ENCODE measurements at regions not wholly inside any gene's neighbourhood (a gene's known extent, or its start where the extent isn't known, plus 50 kb on each side); places are given as distances from the start of the nearest gene placed in this dataset.

DNA sequence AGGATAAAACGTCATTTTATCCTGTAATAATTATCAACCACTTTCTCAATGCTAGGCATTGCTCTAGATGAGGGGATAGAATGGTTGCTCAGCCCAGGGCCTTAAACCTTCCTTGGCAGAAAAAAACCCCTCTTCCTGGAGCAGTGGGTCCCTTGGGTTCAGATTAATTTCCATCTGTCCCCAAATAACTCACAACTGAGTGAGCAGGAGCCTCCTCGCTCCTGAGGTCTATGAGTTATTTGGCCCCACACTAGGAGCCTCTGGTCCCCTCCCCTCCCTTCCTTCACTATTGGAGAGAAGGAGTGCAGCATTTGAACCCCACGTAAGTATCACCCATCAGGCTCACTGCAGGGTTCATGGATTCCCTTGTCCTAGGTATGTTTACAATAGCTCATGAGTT, 157.5 kb upstream of the FHL2 start:
- peaks cover 0 to 10% (median 0%) of the 10 kb centered on the region in 3 donors for H3K27me3 ChIP-seq (ENCODE audit: control insufficient read depth in 3 of 3, insufficient read depth in 3 of 3, low read length in 3 of 3)
- 89 to 93% (median 91%) methylated on average over 3 of the region's 3 CpGs for WGBS, 3 donors
- H3K4me3 ChIP-seq (ENCODE audit: low read depth in 1 of 3, low read length in 3 of 3): no peak overlapping the region
- no peaks in the 10 kb centered on the region for H3K9me3 ChIP-seq (ENCODE audit: control insufficient read depth in 2 of 2, insufficient read depth in 1 of 2, low read depth in 1 of 2, low read length in 1 of 2)
- H3K36me3 ChIP-seq (ENCODE audit: control insufficient read depth in 3 of 3, insufficient read depth in 2 of 3, low read depth in 1 of 3, low read length in 3 of 3): peaks cover 0 to 3% (median 0%) of the 10 kb centered on the region in 3 donors
- no peaks in the 10 kb centered on the region for H3K4me1 ChIP-seq (ENCODE audit: control insufficient read depth in 3 of 3, insufficient read depth in 2 of 3, low read depth in 1 of 3, low read length in 2 of 3)
- H3K27ac ChIP-seq (ENCODE audit: low read depth in 1 of 3, low read length in 2 of 3): no peak overlapping the region
- DNase-seq: no peak
- FAIRE-seq: no peak

DNA sequence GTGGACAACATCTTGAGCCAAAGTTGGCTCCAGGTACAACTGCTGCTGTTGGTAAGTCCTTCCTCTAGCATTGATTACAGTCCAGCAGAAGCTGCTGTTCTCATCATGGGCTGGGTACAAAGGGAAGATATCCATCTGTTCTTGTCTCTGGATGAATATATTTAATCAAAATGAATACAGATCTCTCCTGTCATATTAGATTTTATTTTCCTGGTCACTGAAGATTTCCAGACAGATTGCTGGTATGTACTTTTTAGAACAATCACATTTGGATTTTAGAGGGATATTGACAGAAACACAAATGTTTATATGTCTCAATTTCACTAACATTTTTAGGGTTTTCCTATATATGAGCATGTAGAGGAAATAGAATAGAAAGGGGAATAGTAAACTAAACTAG, 155.4 kb upstream of the FHL2 start:
- H3K4me3 ChIP-seq (ENCODE audit: low read depth in 1 of 3, low read length in 3 of 3): no peak overlapping the region
- peaks cover 0 to 10% (median 0%) of the 10 kb centered on the region in 3 donors for H3K27me3 ChIP-seq (ENCODE audit: control insufficient read depth in 3 of 3, insufficient read depth in 3 of 3, low read length in 3 of 3)
- no peaks in the 10 kb centered on the region for H3K9me3 ChIP-seq (ENCODE audit: control insufficient read depth in 2 of 2, insufficient read depth in 1 of 2, low read depth in 1 of 2, low read length in 1 of 2)
- H3K36me3 ChIP-seq (ENCODE audit: control insufficient read depth in 3 of 3, insufficient read depth in 2 of 3, low read depth in 1 of 3, low read length in 3 of 3): peaks cover 0 to 3% (median 0%) of the 10 kb centered on the region in 3 donors
- DNase-seq: no peak
- no peak for FAIRE-seq
- H3K4me1 ChIP-seq (ENCODE audit: control insufficient read depth in 3 of 3, insufficient read depth in 2 of 3, low read depth in 1 of 3, low read length in 2 of 3): no peaks in the 10 kb centered on the region
- H3K27ac ChIP-seq (ENCODE audit: low read depth in 1 of 3, low read length in 2 of 3): no peak overlapping the region

DNA sequence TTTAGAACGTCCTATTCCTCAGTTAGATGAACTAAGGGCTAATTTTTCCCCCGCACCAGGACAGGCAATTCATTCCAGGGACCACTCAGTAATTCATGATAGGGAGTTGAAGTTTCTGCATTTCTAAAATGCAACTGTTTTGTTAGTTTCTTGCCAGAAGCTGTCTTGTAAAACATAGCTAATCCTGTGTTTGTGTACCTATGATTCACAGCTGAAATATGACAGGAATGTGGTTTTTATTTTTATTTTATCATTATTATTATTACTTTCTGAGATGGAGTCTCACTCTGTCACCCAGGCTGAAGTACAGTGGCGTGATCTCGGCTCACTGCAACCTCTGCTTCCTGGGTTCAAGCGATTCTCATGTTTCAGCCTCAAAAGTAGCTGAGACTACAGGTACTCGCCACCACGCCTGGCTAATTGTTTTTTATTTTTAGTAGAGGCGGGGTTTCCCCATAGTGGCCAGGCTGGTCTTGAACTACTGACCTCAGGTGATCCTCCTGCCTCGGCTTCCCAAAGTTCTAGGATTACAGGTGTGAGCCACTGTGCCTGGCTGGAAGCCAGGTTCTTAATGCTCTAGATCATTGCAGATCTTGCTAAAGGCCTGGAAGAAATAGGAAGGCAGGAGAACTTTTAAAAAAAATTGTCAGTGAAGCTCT, 154.8 kb upstream of the FHL2 start:
- FAIRE-seq: no peak
- H3K4me1 ChIP-seq (ENCODE audit: control insufficient read depth in 3 of 3, insufficient read depth in 2 of 3, low read depth in 1 of 3, low read length in 2 of 3): no peaks in the 10 kb centered on the region
- 57 to 63% (median 57%) methylated on average over 9 of the region's 9 CpGs for WGBS, 3 donors
- no peaks in the 10 kb centered on the region for H3K9me3 ChIP-seq (ENCODE audit: control insufficient read depth in 2 of 2, insufficient read depth in 1 of 2, low read depth in 1 of 2, low read length in 1 of 2)
- no peak for DNase-seq
- no peak overlapping the region for H3K27ac ChIP-seq (ENCODE audit: low read depth in 1 of 3, low read length in 2 of 3)
- H3K27me3 ChIP-seq (ENCODE audit: control insufficient read depth in 3 of 3, insufficient read depth in 3 of 3, low read length in 3 of 3): peaks cover 0 to 10% (median 0%) of the 10 kb centered on the region in 3 donors
- no peak overlapping the region for H3K4me3 ChIP-seq (ENCODE audit: low read depth in 1 of 3, low read length in 3 of 3)
- peaks cover 0 to 3% (median 0%) of the 10 kb centered on the region in 3 donors for H3K36me3 ChIP-seq (ENCODE audit: control insufficient read depth in 3 of 3, insufficient read depth in 2 of 3, low read depth in 1 of 3, low read length in 3 of 3)

DNA sequence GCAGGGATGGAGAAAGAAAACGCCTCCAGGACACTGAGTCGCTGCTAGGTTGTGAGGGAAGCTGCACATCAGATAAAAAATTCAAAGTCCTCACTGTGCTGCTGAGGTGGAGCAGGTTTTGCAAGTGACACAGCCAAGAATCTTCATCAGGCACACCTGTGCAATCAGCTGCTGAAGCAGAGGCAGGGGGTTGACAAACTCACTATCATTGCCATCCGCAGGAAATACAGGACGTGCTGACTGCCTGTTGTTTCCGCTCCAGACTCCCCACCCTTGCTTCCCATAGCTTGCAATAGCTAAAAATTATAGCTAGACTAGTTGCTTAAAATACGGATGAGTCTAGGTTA, 147.8 kb upstream of the FHL2 start:
- H3K27me3 ChIP-seq (ENCODE audit: control insufficient read depth in 3 of 3, insufficient read depth in 3 of 3, low read length in 3 of 3): no peaks in the 10 kb centered on the region
- H3K4me3 ChIP-seq (ENCODE audit: low read depth in 1 of 3, low read length in 3 of 3): no peak overlapping the region
- H3K36me3 ChIP-seq (ENCODE audit: control insufficient read depth in 3 of 3, insufficient read depth in 2 of 3, low read depth in 1 of 3, low read length in 3 of 3): no peaks in the 10 kb centered on the region
- H3K9me3 ChIP-seq (ENCODE audit: control insufficient read depth in 2 of 2, insufficient read depth in 1 of 2, low read depth in 1 of 2, low read length in 1 of 2): no peaks in the 10 kb centered on the region
- DNase-seq (peak in 1 of 2 donors; percentile 46), FAIRE-seq (no peak)
- 44 to 50% (median 46%) methylated on average over 6 of the region's 6 CpGs for WGBS, 3 donors
- H3K27ac ChIP-seq (ENCODE audit: low read depth in 1 of 3, low read length in 2 of 3): no peak overlapping the region
- H3K4me1 ChIP-seq (ENCODE audit: control insufficient read depth in 3 of 3, insufficient read depth in 2 of 3, low read depth in 1 of 3, low read length in 2 of 3): no peaks in the 10 kb centered on the region

DNA sequence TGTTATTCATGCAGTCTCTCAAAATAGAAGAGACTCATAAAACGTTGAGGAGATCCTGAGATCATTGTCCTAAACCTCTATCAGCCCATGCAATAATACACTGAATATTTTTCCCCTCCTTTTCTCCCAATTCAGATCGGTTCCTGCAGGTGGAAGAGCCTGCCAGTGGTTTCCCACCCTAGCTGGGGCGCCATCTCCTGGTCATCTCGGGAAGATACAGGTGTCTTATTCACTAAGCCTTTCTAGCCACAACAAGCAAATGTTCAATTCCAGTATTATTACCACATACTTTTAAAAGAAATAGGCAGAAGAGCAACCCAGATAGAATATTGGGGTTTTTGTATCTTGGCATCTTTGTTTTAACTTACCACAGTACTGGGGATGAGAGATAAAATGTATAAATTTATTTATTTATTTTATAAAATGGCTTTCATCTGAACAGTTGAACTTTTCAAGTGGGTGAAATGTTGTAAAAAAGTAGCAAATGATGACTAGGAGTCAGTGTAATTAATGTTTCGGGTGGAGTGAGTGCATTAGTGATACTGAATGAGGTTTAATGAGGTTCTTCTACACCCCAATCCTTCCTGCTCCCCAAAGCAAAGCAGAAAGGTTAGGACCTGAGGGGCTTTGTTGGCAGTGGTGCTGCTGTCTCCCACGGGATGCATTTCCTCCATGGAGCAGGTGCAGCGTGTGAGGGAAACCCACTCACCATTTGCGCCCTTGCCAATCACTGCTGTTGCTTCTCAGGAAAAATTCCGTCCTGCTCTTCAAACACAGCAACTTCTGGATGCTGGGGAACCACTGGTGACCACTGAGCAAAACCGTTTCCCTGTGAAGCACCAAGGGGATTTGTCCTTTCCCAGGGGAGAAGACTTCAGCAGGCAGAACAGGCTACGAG, 147.1 kb upstream of the FHL2 start:
- Histone ChIP-seq H3K4me3 (ENCODE audit: low read depth in 1 of 3, low read length in 3 of 3) (no peak overlapping the region), H3K36me3 (ENCODE audit: control insufficient read depth in 3 of 3, insufficient read depth in 2 of 3, low read depth in 1 of 3, low read length in 3 of 3) (no peaks in the 10 kb centered on the region), H3K4me1 (ENCODE audit: control insufficient read depth in 3 of 3, insufficient read depth in 2 of 3, low read depth in 1 of 3, low read length in 2 of 3) (no peaks in the 10 kb centered on the region), H3K27ac (ENCODE audit: low read depth in 1 of 3, low read length in 2 of 3) (no peak overlapping the region), H3K27me3 (ENCODE audit: control insufficient read depth in 3 of 3, insufficient read depth in 3 of 3, low read length in 3 of 3) (no peaks in the 10 kb centered on the region), H3K9me3 (ENCODE audit: control insufficient read depth in 2 of 2, insufficient read depth in 1 of 2, low read depth in 1 of 2, low read length in 1 of 2) (no peaks in the 10 kb centered on the region)
- FAIRE-seq: no peak
- peak; percentile 64 to 69 for DNase-seq
- 26 to 30% (median 28%) methylated on average over 11 of the region's 11 CpGs for WGBS, 3 donors

DNA sequence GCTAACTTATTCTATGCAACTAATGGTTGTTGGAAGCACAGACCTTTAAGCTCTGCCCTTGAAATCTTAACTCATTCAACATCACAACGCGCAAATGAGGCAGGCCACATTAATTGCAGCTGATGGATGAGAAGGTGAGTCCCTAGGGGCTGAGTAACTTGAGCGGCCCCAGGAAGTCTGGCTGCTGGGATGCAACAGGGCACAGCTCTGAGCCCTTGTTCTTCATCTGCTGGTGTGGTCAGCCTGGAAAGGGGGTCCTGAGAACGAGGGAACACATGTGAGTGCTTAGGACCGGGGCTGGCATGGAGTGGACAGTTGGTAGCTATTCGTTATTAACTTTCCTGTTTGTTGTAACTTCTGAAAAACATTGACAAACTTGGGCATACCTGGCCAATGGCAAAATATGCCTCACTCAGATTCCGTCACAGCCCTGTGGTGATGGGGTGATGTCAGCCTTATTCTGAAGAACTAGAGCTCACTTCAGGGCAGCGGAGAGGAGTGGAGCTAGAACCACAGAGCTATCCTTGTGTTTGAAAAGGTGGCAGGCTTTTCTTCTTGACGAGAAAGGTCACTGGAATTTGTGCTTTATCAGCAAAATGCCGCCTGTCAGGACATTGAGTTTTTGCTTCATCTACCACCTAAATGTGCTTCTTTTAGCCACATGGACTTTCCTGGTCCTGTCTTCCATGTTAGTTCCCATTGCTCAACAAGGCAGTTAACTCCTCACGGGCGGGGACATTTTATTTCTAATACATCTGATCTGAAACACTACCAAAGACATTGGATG, 145.9 kb upstream of the FHL2 start:
- FAIRE-seq: no peak
- WGBS, 3 donors: 85 to 90% (median 86%) methylated on average over 12 of the region's 12 CpGs
- H3K4me3 ChIP-seq (ENCODE audit: low read depth in 1 of 3, low read length in 3 of 3): no peak overlapping the region
- no peaks in the 10 kb centered on the region for H3K36me3 ChIP-seq (ENCODE audit: control insufficient read depth in 3 of 3, insufficient read depth in 2 of 3, low read depth in 1 of 3, low read length in 3 of 3)
- no peaks in the 10 kb centered on the region for H3K27me3 ChIP-seq (ENCODE audit: control insufficient read depth in 3 of 3, insufficient read depth in 3 of 3, low read length in 3 of 3)
- no peaks in the 10 kb centered on the region for H3K9me3 ChIP-seq (ENCODE audit: control insufficient read depth in 2 of 2, insufficient read depth in 1 of 2, low read depth in 1 of 2, low read length in 1 of 2)
- DNase-seq: no peak
- no peaks in the 10 kb centered on the region for H3K4me1 ChIP-seq (ENCODE audit: control insufficient read depth in 3 of 3, insufficient read depth in 2 of 3, low read depth in 1 of 3, low read length in 2 of 3)
- no peak overlapping the region for H3K27ac ChIP-seq (ENCODE audit: low read depth in 1 of 3, low read length in 2 of 3)

DNA sequence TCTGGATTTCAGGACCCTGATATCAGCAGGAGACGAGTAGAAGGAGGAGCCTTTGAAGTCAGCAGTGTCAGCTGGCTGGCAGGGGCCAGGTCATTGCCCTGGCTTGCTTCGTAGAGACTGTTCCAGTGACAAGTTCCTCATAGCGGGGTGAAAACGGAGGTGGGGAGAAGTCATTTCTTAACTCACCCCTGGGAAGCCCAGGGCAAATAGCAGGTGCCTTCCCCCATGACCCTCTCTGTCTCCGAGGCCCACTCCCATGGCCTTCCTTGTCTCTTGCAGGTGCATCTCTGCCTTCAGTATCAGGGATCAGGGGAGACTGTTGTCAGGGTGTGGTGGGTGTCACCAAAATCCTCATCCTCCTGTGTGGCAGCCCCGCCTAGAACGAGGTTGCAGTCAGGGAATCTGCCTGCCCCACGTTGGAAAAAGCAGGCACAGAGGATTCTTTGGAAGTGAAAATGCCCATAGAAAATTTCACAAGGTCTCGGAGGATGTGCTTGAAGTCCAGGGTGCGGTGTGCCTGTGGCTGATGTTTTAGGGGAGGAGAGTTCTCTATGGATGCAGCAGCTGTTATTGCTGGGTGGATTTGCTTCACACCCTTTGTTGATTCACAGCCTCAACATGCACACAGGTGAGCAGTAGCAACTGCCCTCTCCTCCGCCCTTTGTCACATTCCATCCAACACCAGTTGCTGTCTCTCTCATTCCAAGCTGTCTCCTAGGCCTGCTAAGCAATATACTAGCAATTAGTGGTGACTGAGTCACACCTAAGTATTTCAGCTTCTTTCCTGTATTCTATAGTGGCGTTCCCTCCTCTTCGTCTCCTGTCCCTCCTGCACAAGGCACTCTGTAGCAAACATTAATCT, 142.6 kb upstream of the FHL2 start:
- 68 to 81% (median 76%) methylated on average over 13 of the region's 13 CpGs for WGBS, 3 donors
- Histone ChIP-seq H3K27me3 (ENCODE audit: control insufficient read depth in 3 of 3, insufficient read depth in 3 of 3, low read length in 3 of 3) (peaks cover 0 to 5% (median 2%) of the 10 kb centered on the region in 3 donors), H3K4me1 (ENCODE audit: control insufficient read depth in 3 of 3, insufficient read depth in 2 of 3, low read depth in 1 of 3, low read length in 2 of 3) (no peaks in the 10 kb centered on the region), H3K4me3 (ENCODE audit: low read depth in 1 of 3, low read length in 3 of 3) (no peak overlapping the region), H3K27ac (ENCODE audit: low read depth in 1 of 3, low read length in 2 of 3) (no peak overlapping the region), H3K9me3 (ENCODE audit: control insufficient read depth in 2 of 2, insufficient read depth in 1 of 2, low read depth in 1 of 2, low read length in 1 of 2) (no peaks in the 10 kb centered on the region), H3K36me3 (ENCODE audit: control insufficient read depth in 3 of 3, insufficient read depth in 2 of 3, low read depth in 1 of 3, low read length in 3 of 3) (no peaks in the 10 kb centered on the region)
- FAIRE-seq: no peak
- DNase-seq: no peak

DNA sequence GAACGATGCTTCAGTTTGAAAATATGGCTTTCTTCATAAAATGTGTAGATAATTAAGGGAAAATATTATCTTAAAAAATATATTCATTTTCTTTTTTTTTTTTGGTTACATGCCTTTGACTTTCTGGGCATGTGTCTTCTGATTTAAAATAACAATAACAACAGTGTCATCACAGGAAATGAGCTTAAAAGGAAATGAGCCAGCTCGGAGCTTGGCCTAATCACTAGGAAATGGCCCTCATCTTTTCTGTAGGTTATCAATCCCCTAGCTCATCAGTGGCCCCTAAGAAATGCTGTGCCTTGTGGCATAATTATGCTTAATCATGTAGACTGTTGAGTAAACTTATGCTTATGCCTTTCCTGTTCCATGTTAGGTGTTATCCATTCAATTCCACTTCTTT, 141.8 kb upstream of the FHL2 start:
- H3K4me1 ChIP-seq (ENCODE audit: control insufficient read depth in 3 of 3, insufficient read depth in 2 of 3, low read depth in 1 of 3, low read length in 2 of 3): no peaks in the 10 kb centered on the region
- no peak for DNase-seq
- no peak for FAIRE-seq
- H3K9me3 ChIP-seq (ENCODE audit: control insufficient read depth in 2 of 2, insufficient read depth in 1 of 2, low read depth in 1 of 2, low read length in 1 of 2): no peaks in the 10 kb centered on the region
- H3K27me3 ChIP-seq (ENCODE audit: control insufficient read depth in 3 of 3, insufficient read depth in 3 of 3, low read length in 3 of 3): peaks cover 0 to 5% (median 2%) of the 10 kb centered on the region in 3 donors
- 36 to 64% (median 49%) methylated on average over 2 of the region's 2 CpGs for WGBS, 3 donors
- H3K36me3 ChIP-seq (ENCODE audit: control insufficient read depth in 3 of 3, insufficient read depth in 2 of 3, low read depth in 1 of 3, low read length in 3 of 3): no peaks in the 10 kb centered on the region
- no peak overlapping the region for H3K27ac ChIP-seq (ENCODE audit: low read depth in 1 of 3, low read length in 2 of 3)
- no peak overlapping the region for H3K4me3 ChIP-seq (ENCODE audit: low read depth in 1 of 3, low read length in 3 of 3)
